Mammary epithelial cell (primary cell): ENCODE measurements at regions not wholly inside any gene's neighbourhood (a gene's known extent, or its start where the extent isn't known, plus 50 kb on each side); places are given as distances from the start of the nearest gene placed in this dataset.

ENCODE experiments used
- CTCF ChIP-seq, 2 donors: IDR thresholded peaks in 1 of 2; conservative IDR thresholded peaks in 1 of 2; 2 replicates each; pipeline ENCODE4 v1.5.1; 2011 to 2012; ENCODE audit warnings: inconsistent platforms in 2 of 2, low read length in 2 of 2, mild to moderate bottlenecking in 2 of 2, control low read depth in 1 of 2, low read depth in 1 of 2; ENCODE audit not compliant: insufficient read depth in 1 of 2; ENCODE audit errors: extremely low read depth in 1 of 2
- EZH2 ChIP-seq: IDR thresholded peaks from 2 replicates; pipeline ENCODE4 v1.6.1; 2012; ENCODE audit warnings: low read length, inconsistent platforms, borderline replicate concordance

DNA sequence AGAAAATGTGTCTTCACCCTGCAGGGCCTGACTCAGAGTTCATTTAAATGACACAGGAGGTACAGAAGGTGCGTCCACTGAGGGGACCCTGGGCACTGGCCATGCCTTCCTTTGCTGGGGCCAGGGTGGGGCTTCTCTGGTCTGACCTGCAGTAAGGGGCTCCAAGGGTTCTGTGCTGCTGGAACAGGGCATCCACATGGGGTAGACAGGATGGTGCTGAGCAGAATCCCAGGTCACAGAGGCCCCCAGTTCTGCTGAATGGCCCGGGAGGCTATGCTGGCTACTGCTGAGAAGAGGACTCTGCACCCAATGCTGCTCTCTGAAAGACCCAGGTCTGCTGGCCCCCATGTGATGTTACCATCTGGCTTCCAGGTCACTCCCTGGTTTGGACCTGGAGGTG lies 150.4 kb upstream of the GGTLC1 start:
- TF ChIP-seq CTCF (conservative IDR thresholded peaks at IDR 0.05 in 1 of 2, IDR thresholded peaks at IDR 0.05 in 1 of 2; ENCODE audit: extremely low read depth in 1 of 2, insufficient read depth in 1 of 2, low read depth in 1 of 2, low read length in 2 of 2): no peak
- TF ChIP-seq EZH2: no peak
